LNCaP clone FGC (cell line): ENCODE measurements at regions not wholly inside any gene's neighbourhood (a gene's known extent, or its start where the extent isn't known, plus 50 kb on each side); places are given as distances from the start of the nearest gene placed in this dataset.

Source experiments
- DNase-seq: peaks from one replicate; pipeline ENCODE4 v3.0.0-alpha.2; 2011; ENCODE audit warnings: low read depth
- H3K4me3 ChIP-seq: 2 replicates; pipeline ENCODE4 v1.5.1; 2011; ENCODE audit warnings: mild to moderate bottlenecking, low read depth, low read length, control low read depth
- CTCF ChIP-seq: IDR thresholded peaks from 2 replicates; pipeline ENCODE4 v1.5.1; 2012; ENCODE audit warnings: mild to moderate bottlenecking; ENCODE audit not compliant: control insufficient read depth, insufficient read depth; ENCODE audit errors: extremely low read depth

GRCh38 chrX:5278908-5279307 is 949.8 kb downstream of the NLGN4X start:
- no peak for TF ChIP-seq CTCF
- no peak overlapping the region for H3K4me3 ChIP-seq
- DNase-seq, result no peak

DNA sequence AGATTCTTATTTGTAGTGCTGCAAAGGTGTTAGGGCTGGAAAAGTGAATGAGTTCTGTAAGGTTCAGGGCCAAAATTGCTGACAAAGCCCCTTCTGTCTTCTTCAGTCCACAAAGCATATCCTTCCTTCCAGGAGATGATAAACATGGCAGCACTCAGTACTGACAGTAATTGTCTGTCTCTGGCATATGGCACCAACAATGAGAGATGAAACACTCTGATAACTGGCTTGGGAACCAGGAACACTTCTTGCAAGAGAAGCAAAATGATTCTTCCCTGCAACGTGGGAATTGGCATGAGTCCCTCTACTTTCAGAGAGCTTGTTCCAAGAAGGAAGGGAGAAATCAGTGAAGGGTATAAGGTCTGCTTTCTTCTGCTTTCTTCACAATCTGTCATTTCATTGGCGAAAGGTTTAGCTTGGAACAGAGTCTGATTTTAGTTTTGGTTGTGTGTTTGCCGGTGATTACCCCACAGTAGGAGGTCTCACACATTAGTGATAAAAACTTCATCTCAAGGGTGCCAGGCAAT is 963.3 kb downstream of the NLGN4X start:
- no peak for DNase-seq
- TF ChIP-seq CTCF, result no peak
- no peak overlapping the region for H3K4me3 ChIP-seq

- no peak overlapping the region for H3K4me3 ChIP-seq
- no peak for TF ChIP-seq CTCF
- DNase-seq, result no peak
These were observed 978.6 kb downstream of the NLGN4X start for GRCh38 chrX:5250106-5250505.

DNA sequence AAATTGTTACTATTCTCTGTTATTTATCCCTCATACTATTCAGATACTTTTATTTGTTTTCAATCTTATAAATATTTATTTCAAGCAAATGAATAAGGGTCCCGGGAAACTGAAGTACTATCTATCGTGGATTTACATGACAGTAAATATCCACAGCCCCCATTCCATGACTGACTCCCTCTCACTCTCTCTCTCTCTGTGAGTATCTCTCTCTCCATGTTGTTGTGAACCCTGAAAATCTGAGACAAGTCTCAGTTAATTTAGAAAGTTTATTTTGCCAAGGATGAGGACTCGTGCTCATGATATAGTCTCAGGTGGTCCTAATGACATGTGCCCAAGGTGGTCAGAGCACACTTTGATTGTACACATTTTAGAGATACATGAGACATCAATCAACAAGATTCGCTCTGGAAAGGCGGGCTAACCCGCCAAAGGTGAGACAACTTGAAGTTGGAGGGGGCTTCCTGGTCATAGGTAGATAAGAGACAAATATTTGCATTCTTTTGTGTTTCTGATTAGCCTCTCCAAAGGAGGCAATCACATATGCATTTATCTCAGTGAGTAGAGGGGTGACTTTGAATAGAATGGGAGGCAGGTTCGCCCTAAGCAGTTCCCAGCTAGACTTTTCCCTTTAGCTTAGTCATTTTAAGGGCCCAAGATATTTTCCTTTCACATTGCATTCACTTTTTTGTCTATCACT is 986.4 kb downstream of the NLGN4X start:
- DNase-seq, result no peak
- H3K4me3 ChIP-seq, result no peak overlapping the region
- no peak for TF ChIP-seq CTCF

DNA sequence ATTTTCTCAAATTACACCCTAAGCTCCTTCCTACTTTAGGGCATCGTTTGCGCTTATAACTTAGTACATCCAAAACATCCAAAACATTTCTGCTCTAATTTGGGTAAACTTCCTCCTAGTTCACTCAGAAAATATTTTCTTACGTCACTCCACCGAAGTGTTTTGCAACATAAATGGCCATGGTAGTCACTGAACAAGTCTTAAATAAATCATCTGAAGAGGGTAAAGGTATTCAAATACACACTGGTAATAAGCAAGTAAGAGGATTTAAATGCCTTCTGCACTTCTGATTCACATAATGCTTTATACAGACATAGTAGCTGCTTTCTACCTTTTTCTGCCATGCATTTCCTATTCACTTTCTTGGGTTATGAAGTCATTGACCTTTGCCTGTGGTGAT is 991.9 kb downstream of the NLGN4X start:
- H3K4me3 ChIP-seq, result no peak overlapping the region
- no peak for TF ChIP-seq CTCF
- DNase-seq, result no peak

- no peak overlapping the region for H3K4me3 ChIP-seq
- DNase-seq, result peak; percentile 1
- TF ChIP-seq CTCF, result peak; percentile 24; the same call in 1 of the 2 replicates
These were observed 992.6 kb downstream of the NLGN4X start for GRCh38 chrX:5236096-5236495.

DNA sequence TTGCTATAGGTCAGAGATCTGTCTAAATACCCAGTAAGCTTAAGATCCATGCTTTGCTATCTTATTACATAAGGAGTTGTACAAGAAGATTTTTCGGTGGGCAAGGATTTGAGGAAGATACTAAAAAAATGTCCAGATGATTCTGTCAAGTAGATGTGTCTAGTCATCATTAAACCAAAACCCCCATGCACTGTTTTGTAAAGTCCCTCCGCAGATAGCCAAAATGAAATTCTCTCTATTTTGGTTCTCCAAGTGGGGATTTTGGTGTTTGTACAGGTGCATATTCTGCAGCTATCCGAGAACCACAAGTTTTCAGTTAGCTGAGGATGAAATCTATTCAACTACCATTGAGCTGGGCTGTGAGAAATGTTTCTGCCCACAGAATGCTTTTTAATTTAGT is 994.8 kb downstream of the NLGN4X start:
- DNase-seq, result no peak
- TF ChIP-seq CTCF, result no peak
- no peak overlapping the region for H3K4me3 ChIP-seq
